HepG2 (cell line): ENCODE measurements at regions not wholly inside any gene's neighbourhood (a gene's known extent, or its start where the extent isn't known, plus 50 kb on each side); places are given as distances from the start of the nearest gene placed in this dataset.

ENCODE experiments used
- ATAC-seq: fragments of 200-7000 bp; cut with Tn5 transposase; 3 replicates; pipeline ENCODE4 v1.9.1; 2020; ENCODE audit warnings: mild to moderate bottlenecking, moderate library complexity
- BruUV-seq: library from RNA; stranded (reverse); fragments of 400-500 nt; replicated peaks from 2 replicates; lab custom pipeline; 2021; lab: Mats Ljungman, UMichigan
- CTCF ChIA-PET: fragments of 300-600 bp; formaldehyde crosslinking; extraction: SDS; loops from one replicate; lab custom pipeline; 2021; ENCODE audit warnings: low total read pairs, inconsistent platforms, low intra/inter-chr PET ratio; lab: Yijun Ruan, JAX
- POLR2A ChIA-PET: fragments of 350-600 bp; sonication (Branson Sonifier 250); formaldehyde crosslinking; loops from one replicate; lab custom pipeline; 2020; ENCODE audit warnings: antibody characterized with exemption, inconsistent platforms; lab: Yijun Ruan, JAX
- DNase-seq: peaks from one replicate; pipeline ENCODE4 v3.0.0-alpha.2; 2015; ENCODE audit warnings: low spot score
- FAIRE-seq: peaks from 3 replicates; lab custom pipeline; 2011; peaks lifted over from hg19 to GRCh38; lab: Jason Lieb, UNC
- H2AFZ ChIP-seq: one replicate; pipeline ENCODE4 v1.6.1; 2011; ENCODE audit warnings: low read length, inconsistent platforms
- H3K27ac ChIP-seq: fragments of 300-600 bp; 3 replicates; pipeline ENCODE4 v1.8.0; 2011; ENCODE audit warnings: mixed run types, mild to moderate bottlenecking, mixed read lengths, low read length, inconsistent platforms; ENCODE audit not compliant: insufficient read depth; ENCODE audit errors: extremely low read length
- H3K27me3 ChIP-seq, 2 experiments: fragments of 200-600 bp in 1 of 2; 2 replicates in 1 of 2; 3 replicates in 1 of 2; pipeline versions ENCODE4 v1.6.0 to v1.8.0; 2011; ENCODE audit warnings: low read length in 2 of 2, mild to moderate bottlenecking in 2 of 2, moderate library complexity in 2 of 2, inconsistent platforms in 1 of 2; ENCODE audit not compliant: insufficient read depth in 2 of 2, control insufficient read depth in 1 of 2
- H3K36me3 ChIP-seq, 2 experiments: fragments of 200-600 bp in 1 of 2; replicated peaks in 1 of 2; 2 replicates in 1 of 2; 3 replicates in 1 of 2; pipeline versions ENCODE4 v1.5.1 to v1.8.0; 2011; ENCODE audit warnings: low read length in 2 of 2, inconsistent platforms in 1 of 2; ENCODE audit not compliant: insufficient read depth in 2 of 2, control insufficient read depth in 1 of 2
- H3K4me1 ChIP-seq: 2 replicates; pipeline ENCODE4 v1.5.1; 2012; ENCODE audit warnings: low read length, inconsistent platforms; ENCODE audit not compliant: insufficient read depth
- H3K4me2 ChIP-seq: 2 replicates; pipeline ENCODE4 v1.6.0; 2011; ENCODE audit warnings: low read depth, low read length, inconsistent platforms
- H3K4me3 ChIP-seq, 3 experiments: fragments of 200-600 bp in 1 of 3; sonication (generic), shearing (Covaris generic) in 1 of 3; replicated peaks in 1 of 3; 2 replicates each; pipeline ENCODE4 v1.5.1; 2011 to 2016; ENCODE audit warnings: low read length in 3 of 3, inconsistent platforms in 2 of 3, low read depth in 2 of 3, mild to moderate bottlenecking in 2 of 3, control low read depth in 1 of 3, mixed read lengths in 1 of 3; ENCODE audit not compliant: insufficient read depth in 1 of 3
- H3K79me2 ChIP-seq: one replicate; pipeline ENCODE4 v1.6.1; 2011; ENCODE audit warnings: low read length, inconsistent platforms; ENCODE audit not compliant: insufficient read depth
- H3K9ac ChIP-seq: 2 replicates; pipeline ENCODE4 v1.6.0; 2011; ENCODE audit warnings: mild to moderate bottlenecking, low read depth, low read length, inconsistent platforms; ENCODE audit not compliant: insufficient read depth
- H3K9me3 ChIP-seq: 2 replicates; pipeline ENCODE4 v1.5.1; 2012; ENCODE audit warnings: mild to moderate bottlenecking, low read length
- H4K20me1 ChIP-seq: 2 replicates; pipeline ENCODE4 v1.6.0; 2011; ENCODE audit warnings: inconsistent platforms, mild to moderate bottlenecking, low read length, moderate library complexity; ENCODE audit not compliant: insufficient read depth
- ATAD3A ChIP-seq: sonication (generic); formaldehyde crosslinking; IDR thresholded peaks from 2 replicates; pipeline ENCODE4 v1.4.0; 2020; ENCODE audit warnings: missing genetic modification reagents
- MTF1 ChIP-seq: sonication (generic); formaldehyde crosslinking; IDR thresholded peaks from 2 replicates; pipeline ENCODE4 v1.5.0; 2020; ENCODE audit warnings: missing genetic modification reagents
- NCOR1 ChIP-seq: fragments of 200-600 bp; sonication (generic); IDR thresholded peaks from 2 replicates; pipeline ENCODE4 v1.7.0; 2017; ENCODE audit warnings: antibody characterized with exemption, low read length, borderline replicate concordance
- NFYB ChIP-seq: sonication (generic); formaldehyde crosslinking; IDR thresholded peaks from 2 replicates; pipeline ENCODE4 v1.4.0; 2020; ENCODE audit warnings: missing genetic modification reagents
- PATZ1 ChIP-seq: sonication (generic); formaldehyde crosslinking; IDR thresholded peaks from 2 replicates; pipeline ENCODE4 v1.4.0; 2020; ENCODE audit warnings: missing genetic modification reagents
- RERE ChIP-seq: IDR thresholded peaks from 2 replicates; pipeline ENCODE4 v1.6.1; 2016; ENCODE audit warnings: low read depth, missing genetic modification reagents, missing compliant biosample characterization
- SETDB1 ChIP-seq: sonication (generic); formaldehyde crosslinking; IDR thresholded peaks from 2 replicates; pipeline ENCODE4 v1.5.1; 2020; ENCODE audit warnings: missing genetic modification reagents, mild to moderate bottlenecking, borderline replicate concordance
- SMARCC2 ChIP-seq: fragments of 450-650 bp; IDR thresholded peaks from 2 replicates; pipeline ENCODE4 v1.6.1; 2017; ENCODE audit warnings: antibody characterized with exemption, mild to moderate bottlenecking
- ZBTB46 ChIP-seq: sonication (generic); formaldehyde crosslinking; IDR thresholded peaks from 2 replicates; pipeline ENCODE4 v1.4.0; 2020; ENCODE audit warnings: mild to moderate bottlenecking, missing genetic modification reagents, borderline replicate concordance
- ZNF749 ChIP-seq: sonication (generic); formaldehyde crosslinking; IDR thresholded peaks from 2 replicates; pipeline ENCODE4 v1.8.0; 2022; ENCODE audit warnings: mild to moderate bottlenecking, missing genetic modification reagents, moderate library complexity, borderline replicate concordance
- WGBS: methylation state at CpG from one replicate; pipeline ENCODE4 v1.1.6; 2017; ENCODE audit warnings: low lambda C conversion rate; 5-methylcytosine and 5-hydroxymethylcytosine counted together
- in situ Hi-C: cut with HindIII; loops from 2 replicates; pipeline ENCODE4 v1.10.0; 2017; ENCODE audit warnings: low pct_unique_long_range_greater_than_20kb; ENCODE audit not compliant: extremely low pct_ligation_motif_present
- intact Hi-C: fragments of 100-400 bp; cut with micrococcal nuclease; formaldehyde crosslinking; loops from one replicate; pipeline ENCODE4 v1.10.0; 2022; ENCODE audit not compliant: unreplicated experiment
- TF ChIP-seq, protein P1 (sequence below): IDR thresholded peaks from 2 replicates; pipeline ENCODE4 v1.6.1; 2016; ENCODE audit warnings: mild to moderate bottlenecking
- TF ChIP-seq, protein P2 (sequence below): IDR thresholded peaks from 2 replicates; pipeline ENCODE4 v1.6.1; 2016; ENCODE audit warnings: missing compliant biosample characterization, missing genetic modification reagents, borderline replicate concordance

DNA sequence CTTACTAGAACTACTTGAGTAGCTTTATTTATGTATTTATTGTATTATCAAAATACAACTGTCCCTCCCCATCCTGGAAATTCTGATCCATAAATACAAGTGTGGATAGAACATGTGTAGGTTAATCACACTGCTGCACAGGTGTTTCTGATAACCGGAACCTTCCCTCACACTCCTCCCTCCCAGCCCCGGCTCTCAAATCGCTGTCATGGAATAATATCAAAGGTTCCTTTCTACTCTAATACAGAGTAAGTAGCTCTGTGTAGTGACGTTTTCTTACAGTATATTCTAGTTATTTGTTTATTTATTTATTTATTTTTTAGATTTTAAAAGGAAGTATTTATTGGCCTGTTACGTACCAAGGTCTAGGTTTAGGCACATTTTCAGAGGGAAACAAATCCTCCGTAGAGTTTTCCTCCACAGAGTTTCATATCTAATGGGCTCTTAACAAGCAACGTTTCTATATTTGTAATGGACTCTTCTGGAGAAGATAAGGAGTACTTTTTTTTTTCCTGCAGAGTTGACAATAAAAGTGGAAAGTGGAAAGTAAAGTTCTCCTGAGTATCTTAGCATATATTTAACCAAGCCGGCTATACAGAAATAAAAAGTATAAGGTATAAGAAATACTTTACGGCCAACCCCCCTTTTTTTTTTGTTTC is 129.0 kb upstream of the CARD18 start:
- H3K27me3 ChIP-seq, result no peaks in the 10 kb centered on the region
- H3K4me1 ChIP-seq, result no peaks in the 10 kb centered on the region
- no peak overlapping the region for H3K9ac ChIP-seq
- no peaks in the 10 kb centered on the region for H3K36me3 ChIP-seq
- no peaks in the 10 kb centered on the region for H4K20me1 ChIP-seq
- no peak for FAIRE-seq
- no peak overlapping the region for H3K27ac ChIP-seq
- no peaks in the 10 kb centered on the region for H3K79me2 ChIP-seq
- ChIA-PET POLR2A (no interaction called here), CTCF (no interaction called here)
- DNase-seq, result no peak
- H3K4me2 ChIP-seq, result no peak overlapping the region
- no peak overlapping the region for H2AFZ ChIP-seq
- whole genome bisulfite sequencing, result 57% methylated on average over 9 of the region's 9 CpGs
- no peak overlapping the region for H3K4me3 ChIP-seq
- H3K9me3 ChIP-seq, result no peaks in the 10 kb centered on the region
- ATAC-seq, result no peak
- in situ Hi-C loops (no loop called here), intact Hi-C loops (no loop called here)
- no TSS peak for BruUV-seq
- no peak for TF ChIP-seq SETDB1 (CRISPR knock-in tag)
- no peak for TF ChIP-seq ZNF749
- TF ChIP-seq ZBTB46, result no peak
- TF ChIP-seq MTF1 (CRISPR knock-in tag), result no peak
- no peak for TF ChIP-seq ATAD3A
- TF ChIP-seq PATZ1 (CRISPR knock-in tag), result no peak
- no peak for TF ChIP-seq NFYB (CRISPR knock-in tag)
- no peak for TF ChIP-seq SMARCC2
- TF ChIP-seq, protein P1, sequence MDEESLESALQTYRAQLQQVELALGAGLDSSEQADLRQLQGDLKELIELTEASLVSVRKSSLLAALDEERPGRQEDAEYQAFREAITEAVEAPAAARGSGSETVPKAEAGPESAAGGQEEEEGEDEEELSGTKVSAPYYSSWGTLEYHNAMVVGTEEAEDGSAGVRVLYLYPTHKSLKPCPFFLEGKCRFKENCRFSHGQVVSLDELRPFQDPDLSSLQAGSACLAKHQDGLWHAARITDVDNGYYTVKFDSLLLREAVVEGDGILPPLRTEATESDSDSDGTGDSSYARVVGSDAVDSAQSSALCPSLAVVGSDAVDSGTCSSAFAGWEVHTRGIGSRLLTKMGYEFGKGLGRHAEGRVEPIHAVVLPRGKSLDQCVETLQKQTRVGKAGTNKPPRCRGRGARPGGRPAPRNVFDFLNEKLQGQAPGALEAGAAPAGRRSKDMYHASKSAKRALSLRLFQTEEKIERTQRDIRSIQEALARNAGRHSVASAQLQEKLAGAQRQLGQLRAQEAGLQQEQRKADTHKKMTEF, result no peak
- TF ChIP-seq, protein P2, sequence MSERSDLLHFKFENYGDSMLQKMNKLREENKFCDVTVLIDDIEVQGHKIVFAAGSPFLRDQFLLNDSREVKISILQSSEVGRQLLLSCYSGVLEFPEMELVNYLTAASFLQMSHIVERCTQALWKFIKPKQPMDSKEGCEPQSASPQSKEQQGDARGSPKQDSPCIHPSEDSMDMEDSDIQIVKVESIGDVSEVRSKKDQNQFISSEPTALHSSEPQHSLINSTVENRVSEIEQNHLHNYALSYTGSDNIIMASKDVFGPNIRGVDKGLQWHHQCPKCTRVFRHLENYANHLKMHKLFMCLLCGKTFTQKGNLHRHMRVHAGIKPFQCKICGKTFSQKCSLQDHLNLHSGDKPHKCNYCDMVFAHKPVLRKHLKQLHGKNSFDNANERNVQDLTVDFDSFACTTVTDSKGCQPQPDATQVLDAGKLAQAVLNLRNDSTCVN (CRISPR knock-in tag), result no peak
- TF ChIP-seq RERE (CRISPR knock-in tag), result no peak
- no peak for TF ChIP-seq NCOR1
